EH (cell line): ENCODE measurements at regions not wholly inside any gene's neighbourhood (a gene's known extent, or its start where the extent isn't known, plus 50 kb on each side); places are given as distances from the start of the nearest gene placed in this dataset.

Experiments used
- DNase-seq: peaks from one replicate; pipeline ENCODE4 v3.0.0-alpha.2; 2015; ENCODE audit warnings: low read depth

- no peak for DNase-seq
Observed at GRCh38 chr3:148026009-148026588, 616.9 kb downstream of the ZIC1 start.

GRCh38 chr3:148030975-148031374 is 621.8 kb downstream of the ZIC1 start:
- DNase-seq: no peak

GRCh38 chr3:148034353-148034752 is 625.2 kb downstream of the ZIC1 start:
- no peak for DNase-seq

GRCh38 chr3:148036331-148036876 is 627.2 kb downstream of the ZIC1 start:
- DNase-seq: peak; percentile 29

GRCh38 chr3:148042663-148043445 is 633.7 kb downstream of the ZIC1 start:
- DNase-seq: peak; percentile 76

GRCh38 chr3:148044151-148044550 is 635.0 kb downstream of the ZIC1 start:
- no peak for DNase-seq

GRCh38 chr3:148054999-148055398 is 642.7 kb upstream of the AGTR1 start:
- no peak for DNase-seq

- DNase-seq: no peak
Observed at GRCh38 chr3:148062590-148062989, 635.1 kb upstream of the AGTR1 start.

- DNase-seq: no peak
Observed at GRCh38 chr3:148066802-148067201, 630.9 kb upstream of the AGTR1 start.

GRCh38 chr3:148068466-148068865 is 629.2 kb upstream of the AGTR1 start:
- DNase-seq: no peak

- DNase-seq: no peak
Observed at GRCh38 chr3:148070041-148070440, 627.7 kb upstream of the AGTR1 start.

- DNase-seq: no peak
Observed at GRCh38 chr3:148073721-148074456, 623.8 kb upstream of the AGTR1 start.

GRCh38 chr3:148074946-148075345 is 622.8 kb upstream of the AGTR1 start:
- DNase-seq: no peak

- peak; percentile 68 for DNase-seq
Observed at GRCh38 chr3:148075771-148076716, 621.7 kb upstream of the AGTR1 start.

GRCh38 chr3:148077318-148077923 is 620.3 kb upstream of the AGTR1 start:
- peak; percentile 40 for DNase-seq

GRCh38 chr3:148077965-148078364 is 619.7 kb upstream of the AGTR1 start:
- DNase-seq: no peak

GRCh38 chr3:148078658-148079057 is 619.0 kb upstream of the AGTR1 start:
- DNase-seq: peak; percentile 20

- DNase-seq: peak; percentile 5
Observed at GRCh38 chr3:148079370-148079769, 618.3 kb upstream of the AGTR1 start.

- no peak for DNase-seq
Observed at GRCh38 chr3:148081926-148082325, 615.8 kb upstream of the AGTR1 start.

- no peak for DNase-seq
Observed at GRCh38 chr3:148082506-148083280, 615.0 kb upstream of the AGTR1 start.
